ENCODE measurements at regions not wholly inside any gene's neighbourhood (a gene's known extent, or its start where the extent isn't known, plus 50 kb on each side); places are given as distances from the start of the nearest gene placed in this dataset.

- no peak for DNase-seq
Observed at GRCh38 chr2:41947701-41948396, 100.0 kb upstream of the PKDCC start.

GRCh38 chr2:41948397-41948763 lies 99.4 kb upstream of the PKDCC start:
- no peak for DNase-seq

- DNase-seq: no peak
Observed at GRCh38 chr2:41949091-41949882, 98.5 kb upstream of the PKDCC start.

- DNase-seq: no peak
Observed at GRCh38 chr2:41949883-41950665, 97.7 kb upstream of the PKDCC start.

GRCh38 chr2:41950666-41950960 lies 97.2 kb upstream of the PKDCC start:
- DNase-seq: no peak

GRCh38 chr2:41954304-41955291 lies 93.2 kb upstream of the PKDCC start:
- no peak for DNase-seq

- no peak for DNase-seq
Observed at GRCh38 chr2:41955316-41956043, 92.3 kb upstream of the PKDCC start.

- no peak for DNase-seq
Observed at GRCh38 chr2:41957431-41957830, 90.4 kb upstream of the PKDCC start.

GRCh38 chr2:41958251-41958650 lies 89.6 kb upstream of the PKDCC start:
- DNase-seq: no peak

GRCh38 chr2:41958775-41959174 lies 89.0 kb upstream of the PKDCC start:
- no peak for DNase-seq

GRCh38 chr2:41959760-41960159 lies 88.1 kb upstream of the PKDCC start:
- DNase-seq: no peak

- DNase-seq: no peak
Observed at GRCh38 chr2:41962922-41963622, 84.7 kb upstream of the PKDCC start.

GRCh38 chr2:41963661-41964525 lies 83.9 kb upstream of the PKDCC start:
- no peak for DNase-seq

GRCh38 chr2:41965173-41965908 lies 82.5 kb upstream of the PKDCC start:
- no peak for DNase-seq

- DNase-seq: no peak
Observed at GRCh38 chr2:41965909-41966295, 81.9 kb upstream of the PKDCC start.

- DNase-seq: no peak
Observed at GRCh38 chr2:41966431-41966893, 81.4 kb upstream of the PKDCC start.

- DNase-seq: no peak
Observed at GRCh38 chr2:41966920-41967319, 80.9 kb upstream of the PKDCC start.

GRCh38 chr2:41967476-41968181 lies 80.2 kb upstream of the PKDCC start:
- DNase-seq: no peak

GRCh38 chr2:41968182-41968578 lies 79.6 kb upstream of the PKDCC start:
- DNase-seq: no peak
